ENCODE measurements at regions not wholly inside any gene's neighbourhood (a gene's known extent, or its start where the extent isn't known, plus 50 kb on each side); places are given as distances from the start of the nearest gene placed in this dataset.

GRCh38 chr14:50007123-50007903, 109.1 kb downstream of the VCPKMT start:
- H3K4me3 ChIP-seq (ENCODE audit: low read length): no peak overlapping the region
- peaks cover 23% of the 10 kb centered on the region for H3K4me1 ChIP-seq (ENCODE audit: control insufficient read depth, insufficient read depth, low read length)
- 92% methylated on average over 9 of the region's 9 CpGs for WGBS (ENCODE audit: insufficient coverage)
- no peak overlapping the region for H3K4me3 Mint-ChIP-seq
- H3K27ac Mint-ChIP-seq: no peak overlapping the region
- no peak overlapping the region for H3K27ac ChIP-seq (ENCODE audit: low read length)
- H3K27me3 Mint-ChIP-seq (ENCODE audit: low read depth in 2 of 2): no peaks in the 10 kb centered on the region
- no peak for TF ChIP-seq CTCF (IDR thresholded peaks at IDR 0.05)
- no peaks in the 10 kb centered on the region for H3K27me3 ChIP-seq (ENCODE audit: control insufficient read depth, insufficient read depth, low read length)
- H3K9me3 ChIP-seq (ENCODE audit: control insufficient read depth, insufficient read depth, low read length): no peaks in the 10 kb centered on the region
- intact Hi-C loops (cut with micrococcal nuclease): no loop called here
- peaks cover 12% of the 10 kb centered on the region for H3K36me3 Mint-ChIP-seq
- DNase-seq (peak in 1 of 2 donors; percentile 7), ATAC-seq (no peak)
- H3K4me1 Mint-ChIP-seq: peaks cover 14 to 25% of the 10 kb centered on the region in 2 donors
- H3K9me3 Mint-ChIP-seq: no peaks in the 10 kb centered on the region
- H3K36me3 ChIP-seq (ENCODE audit: control insufficient read depth, insufficient read depth, low read length): no peaks in the 10 kb centered on the region

- WGBS (ENCODE audit: insufficient coverage): 40% methylated on average over 1 of the region's 2 CpGs
- peaks cover 12% of the 10 kb centered on the region for H3K36me3 Mint-ChIP-seq
- H3K27ac ChIP-seq (ENCODE audit: low read length): no peak overlapping the region
Observed at GRCh38 chr14:50008562-50008961, 107.8 kb downstream of the VCPKMT start.

DNA sequence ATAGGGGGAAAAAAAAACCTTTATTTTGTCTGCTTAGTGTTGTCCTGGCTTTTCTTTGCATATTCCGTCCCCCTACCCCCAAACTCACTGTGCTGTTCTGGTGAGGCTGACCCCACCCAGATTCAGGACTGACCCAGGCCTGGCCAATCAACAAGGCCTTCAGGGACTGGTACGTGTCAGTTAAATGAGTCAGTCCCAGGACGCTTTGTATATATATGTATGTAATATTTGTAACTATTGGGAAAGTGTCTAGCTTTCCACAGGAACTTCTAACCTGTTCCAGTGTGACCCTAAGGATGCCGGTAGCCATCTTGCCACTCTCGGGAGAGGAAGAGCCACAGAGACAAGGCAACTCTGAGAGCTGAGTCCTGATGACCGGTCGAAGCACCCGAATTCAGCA, 107.4 kb downstream of the VCPKMT start:
- Histone ChIP-seq H3K9me3 (ENCODE audit: control insufficient read depth, insufficient read depth, low read length) (no peaks in the 10 kb centered on the region), H3K27me3 (ENCODE audit: control insufficient read depth, insufficient read depth, low read length) (no peaks in the 10 kb centered on the region), H3K4me3 (ENCODE audit: low read length) (no peak overlapping the region), H3K4me1 (ENCODE audit: control insufficient read depth, insufficient read depth, low read length) (peaks cover 9% of the 10 kb centered on the region), H3K36me3 (ENCODE audit: control insufficient read depth, insufficient read depth, low read length) (no peaks in the 10 kb centered on the region), H3K27ac (ENCODE audit: low read length) (no peak overlapping the region)
- WGBS (ENCODE audit: insufficient coverage): 95% methylated on average over 8 of the region's 8 CpGs
- intact Hi-C loops (cut with micrococcal nuclease): no loop called here
- H3K4me3 Mint-ChIP-seq: no peak overlapping the region
- peaks cover 12% of the 10 kb centered on the region for H3K36me3 Mint-ChIP-seq
- no peak for ATAC-seq
- no peaks in the 10 kb centered on the region for H3K9me3 Mint-ChIP-seq
- H3K4me1 Mint-ChIP-seq: peaks cover 8 to 11% of the 10 kb centered on the region in 2 donors
- H3K27ac Mint-ChIP-seq: no peak overlapping the region
- DNase-seq: no peak
- TF ChIP-seq CTCF (IDR thresholded peaks at IDR 0.05): no peak
- H3K27me3 Mint-ChIP-seq (ENCODE audit: low read depth in 2 of 2): no peaks in the 10 kb centered on the region

More at GRCh38 chr14:50008562-50008961, 107.8 kb downstream of the VCPKMT start:
- Histone ChIP-seq H3K36me3 (ENCODE audit: control insufficient read depth, insufficient read depth, low read length) (no peaks in the 10 kb centered on the region), H3K4me3 (ENCODE audit: low read length) (no peak overlapping the region), H3K4me1 (ENCODE audit: control insufficient read depth, insufficient read depth, low read length) (peaks cover 13% of the 10 kb centered on the region), H3K9me3 (ENCODE audit: control insufficient read depth, insufficient read depth, low read length) (no peaks in the 10 kb centered on the region), H3K27me3 (ENCODE audit: control insufficient read depth, insufficient read depth, low read length) (no peaks in the 10 kb centered on the region)
- DNase-seq (no peak), ATAC-seq (no peak)
- no peaks in the 10 kb centered on the region for H3K27me3 Mint-ChIP-seq (ENCODE audit: low read depth in 2 of 2)
- H3K4me3 Mint-ChIP-seq: no peak overlapping the region
- peaks cover 8 to 15% of the 10 kb centered on the region in 2 donors for H3K4me1 Mint-ChIP-seq
- H3K9me3 Mint-ChIP-seq: no peaks in the 10 kb centered on the region
- H3K27ac Mint-ChIP-seq: no peak overlapping the region
- intact Hi-C loops (cut with micrococcal nuclease): no loop called here
- no peak for TF ChIP-seq CTCF (IDR thresholded peaks at IDR 0.05)

- peaks cover 11 to 12% of the 10 kb centered on the region in 2 donors for H3K4me1 Mint-ChIP-seq
- no peaks in the 10 kb centered on the region for H3K27me3 Mint-ChIP-seq (ENCODE audit: low read depth in 2 of 2)
- no peak overlapping the region for H3K4me3 Mint-ChIP-seq
- no peak for TF ChIP-seq CTCF (IDR thresholded peaks at IDR 0.05)
- Histone ChIP-seq H3K27me3 (ENCODE audit: control insufficient read depth, insufficient read depth, low read length) (no peaks in the 10 kb centered on the region), H3K9me3 (ENCODE audit: control insufficient read depth, insufficient read depth, low read length) (no peaks in the 10 kb centered on the region), H3K4me1 (ENCODE audit: control insufficient read depth, insufficient read depth, low read length) (peaks cover 4% of the 10 kb centered on the region), H3K27ac (ENCODE audit: low read length) (no peak overlapping the region), H3K36me3 (ENCODE audit: control insufficient read depth, insufficient read depth, low read length) (no peaks in the 10 kb centered on the region), H3K4me3 (ENCODE audit: low read length) (no peak overlapping the region)
- no peaks in the 10 kb centered on the region for H3K9me3 Mint-ChIP-seq
- DNase-seq (no peak), ATAC-seq (no peak)
- no peak overlapping the region for H3K27ac Mint-ChIP-seq
- peaks cover 12% of the 10 kb centered on the region for H3K36me3 Mint-ChIP-seq
- intact Hi-C loops (cut with micrococcal nuclease): no loop called here
- 99% methylated on average over 7 of the region's 7 CpGs for WGBS (ENCODE audit: insufficient coverage)
Observed at GRCh38 chr14:50010752-50011151, 105.6 kb downstream of the VCPKMT start.

Measured in natural killer cell (primary cell).